ENCODE measurements at regions not wholly inside any gene's neighbourhood (a gene's known extent, or its start where the extent isn't known, plus 50 kb on each side); places are given as distances from the start of the nearest gene placed in this dataset.

DNA sequence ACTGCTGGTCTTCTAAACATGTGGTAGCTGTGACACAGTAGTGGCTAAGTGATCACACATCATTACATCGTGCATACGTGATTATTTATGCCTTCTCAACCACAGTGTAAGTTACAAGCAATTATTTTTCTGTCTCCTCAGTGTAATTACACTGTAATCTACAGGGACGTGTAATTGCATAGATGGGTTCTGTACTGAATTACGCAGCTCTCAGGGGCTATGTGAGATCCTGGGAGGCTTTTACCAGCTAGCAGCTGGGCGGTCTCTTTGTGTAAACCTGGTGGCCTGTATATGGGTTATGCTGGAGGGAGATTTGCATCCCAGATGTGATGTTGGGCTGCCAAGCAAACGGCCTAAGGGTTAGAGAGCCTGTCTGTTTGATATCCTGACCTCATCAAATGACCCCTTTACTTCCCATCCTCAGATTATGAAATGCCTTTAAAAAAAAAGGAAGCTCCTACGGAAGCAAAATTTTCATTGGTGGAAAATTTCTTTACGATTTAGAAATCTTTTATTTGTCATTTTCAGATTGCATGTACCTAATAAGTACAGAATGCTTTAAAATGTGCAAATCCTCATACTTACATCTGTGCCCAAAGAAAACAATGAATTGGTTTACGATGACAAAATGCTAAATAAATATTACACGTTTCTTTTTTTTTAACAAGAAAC is 402.8 kb upstream of the JAG1 start:
- no peak for DNase-seq (ENCODE audit: low read depth)
- no peak overlapping the region for H3K4me3 ChIP-seq (ENCODE audit: low read depth, low read length)
- TF ChIP-seq, protein P1, sequence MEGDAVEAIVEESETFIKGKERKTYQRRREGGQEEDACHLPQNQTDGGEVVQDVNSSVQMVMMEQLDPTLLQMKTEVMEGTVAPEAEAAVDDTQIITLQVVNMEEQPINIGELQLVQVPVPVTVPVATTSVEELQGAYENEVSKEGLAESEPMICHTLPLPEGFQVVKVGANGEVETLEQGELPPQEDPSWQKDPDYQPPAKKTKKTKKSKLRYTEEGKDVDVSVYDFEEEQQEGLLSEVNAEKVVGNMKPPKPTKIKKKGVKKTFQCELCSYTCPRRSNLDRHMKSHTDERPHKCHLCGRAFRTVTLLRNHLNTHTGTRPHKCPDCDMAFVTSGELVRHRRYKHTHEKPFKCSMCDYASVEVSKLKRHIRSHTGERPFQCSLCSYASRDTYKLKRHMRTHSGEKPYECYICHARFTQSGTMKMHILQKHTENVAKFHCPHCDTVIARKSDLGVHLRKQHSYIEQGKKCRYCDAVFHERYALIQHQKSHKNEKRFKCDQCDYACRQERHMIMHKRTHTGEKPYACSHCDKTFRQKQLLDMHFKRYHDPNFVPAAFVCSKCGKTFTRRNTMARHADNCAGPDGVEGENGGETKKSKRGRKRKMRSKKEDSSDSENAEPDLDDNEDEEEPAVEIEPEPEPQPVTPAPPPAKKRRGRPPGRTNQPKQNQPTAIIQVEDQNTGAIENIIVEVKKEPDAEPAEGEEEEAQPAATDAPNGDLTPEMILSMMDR (conservative IDR thresholded peaks at IDR 0.05; ENCODE audit: low read depth, low read length), result no peak

DNA sequence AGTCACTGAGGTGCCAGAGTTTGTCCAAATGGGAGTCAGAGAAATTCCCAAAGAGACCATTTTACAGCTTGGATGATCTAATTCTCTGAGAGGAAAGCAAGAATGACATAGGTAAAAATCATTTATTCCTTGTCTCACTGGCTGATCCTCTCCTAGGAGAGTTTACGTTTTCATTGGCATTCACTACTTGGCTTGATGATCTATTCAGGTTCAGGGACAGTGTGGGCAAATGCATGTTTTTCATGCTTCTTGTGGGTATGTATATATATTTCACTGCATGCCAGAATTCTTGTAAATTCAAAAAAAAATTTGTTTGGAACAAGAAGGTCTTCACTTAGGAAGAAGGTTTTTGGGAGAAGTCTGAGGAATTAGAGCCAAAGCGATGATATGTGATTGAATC is 403.4 kb upstream of the JAG1 start:
- TF ChIP-seq, protein P1 (conservative IDR thresholded peaks at IDR 0.05; ENCODE audit: low read depth, low read length), result no peak
- no peak for DNase-seq (ENCODE audit: low read depth)
- no peak overlapping the region for H3K4me3 ChIP-seq (ENCODE audit: low read depth, low read length)

DNA sequence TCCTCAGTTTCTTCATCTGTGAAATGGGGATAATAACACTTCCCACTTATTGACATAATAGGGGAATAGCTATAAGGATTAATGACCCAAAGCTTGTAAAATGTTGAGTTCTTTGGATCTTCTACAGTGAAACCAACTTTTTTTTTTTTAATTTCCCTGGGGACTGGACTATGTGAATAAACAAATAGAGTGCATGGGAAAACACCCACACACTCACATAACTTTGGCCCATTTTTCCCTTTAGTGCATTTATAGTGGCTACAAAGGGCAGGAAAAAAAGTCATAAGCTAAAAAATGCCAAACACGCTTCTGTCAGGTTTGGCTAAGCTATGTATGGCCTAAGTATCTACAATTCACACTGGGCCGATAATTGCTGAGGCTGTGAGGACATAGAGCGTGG is 406.2 kb upstream of the JAG1 start:
- DNase-seq (ENCODE audit: low read depth), result no peak
- TF ChIP-seq, protein P1 (conservative IDR thresholded peaks at IDR 0.05; ENCODE audit: low read depth, low read length), result no peak
- no peak overlapping the region for H3K4me3 ChIP-seq (ENCODE audit: low read depth, low read length)

DNA sequence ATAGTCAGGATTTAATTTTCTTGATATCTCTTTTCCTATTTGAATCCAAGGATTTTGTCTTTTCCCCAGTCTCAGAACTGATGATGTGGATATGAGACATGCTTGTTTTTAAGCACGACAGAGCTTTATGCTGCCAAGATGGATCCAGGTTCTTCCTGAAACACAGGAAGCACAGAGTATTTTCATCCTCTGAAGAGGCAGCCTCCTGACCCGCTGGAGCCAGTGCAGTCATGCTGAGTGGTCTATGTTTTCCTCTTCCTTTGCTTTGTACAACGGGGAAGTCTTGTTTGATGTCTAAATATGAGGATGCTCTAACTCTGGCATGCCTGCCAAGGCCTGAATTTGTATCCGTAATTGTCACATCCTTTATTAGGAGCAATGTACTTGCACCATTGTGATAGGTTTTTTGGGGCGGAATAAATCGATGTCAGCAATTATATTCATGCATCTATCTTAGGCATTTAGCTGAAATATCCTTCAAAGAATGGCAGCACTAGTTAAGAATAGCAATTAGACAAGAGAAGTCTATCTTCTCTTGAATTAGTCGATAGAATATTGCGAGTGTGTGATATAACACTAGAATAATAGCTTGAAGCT is 407.1 kb upstream of the JAG1 start:
- no peak for DNase-seq (ENCODE audit: low read depth)
- TF ChIP-seq, protein P1 (conservative IDR thresholded peaks at IDR 0.05; ENCODE audit: low read depth, low read length), result no peak
- no peak overlapping the region for H3K4me3 ChIP-seq (ENCODE audit: low read depth, low read length)

DNA sequence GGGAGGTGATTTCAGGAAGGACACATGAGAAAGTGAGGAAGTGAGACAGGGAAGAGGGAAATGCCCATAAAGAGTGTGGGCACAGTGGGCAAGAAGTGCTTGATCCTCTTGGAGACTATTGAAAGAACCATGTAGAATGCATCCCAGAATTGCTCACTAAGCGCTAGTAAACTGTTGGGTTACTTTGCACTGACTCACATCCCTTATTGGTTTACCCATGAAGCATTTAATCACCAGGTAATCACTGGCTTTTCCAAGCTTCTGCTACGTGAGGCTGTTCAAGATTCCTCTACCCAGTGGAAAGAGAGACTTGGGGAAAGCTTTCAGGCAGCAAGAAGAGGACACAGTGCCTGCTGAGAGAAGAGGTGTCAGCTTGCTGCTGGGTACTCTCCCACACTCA is 410.0 kb upstream of the JAG1 start:
- no peak overlapping the region for H3K4me3 ChIP-seq (ENCODE audit: low read depth, low read length)
- TF ChIP-seq, protein P1 (conservative IDR thresholded peaks at IDR 0.05; ENCODE audit: low read depth, low read length), result no peak
- DNase-seq (ENCODE audit: low read depth), result peak; percentile 22

DNA sequence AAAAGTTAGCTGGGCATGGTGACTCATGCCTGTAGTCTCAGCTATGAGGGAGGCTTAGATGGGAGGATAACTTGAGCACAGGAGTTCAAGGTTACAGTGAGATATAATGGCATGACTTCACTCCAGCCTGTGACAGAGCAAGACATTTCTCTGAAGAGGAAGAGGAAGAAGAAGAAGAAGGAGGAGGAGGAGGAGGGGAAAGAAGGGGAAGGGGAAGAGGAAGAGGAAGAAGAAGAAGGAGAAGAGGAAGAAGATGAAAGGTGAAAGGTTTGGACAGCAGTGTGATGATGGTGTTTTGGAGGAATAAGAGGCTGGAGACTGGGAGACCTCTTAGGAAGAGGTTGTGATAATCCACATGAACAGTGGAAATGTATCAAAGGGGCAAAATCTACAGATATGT is 410.7 kb upstream of the JAG1 start:
- DNase-seq (ENCODE audit: low read depth), result no peak
- H3K4me3 ChIP-seq (ENCODE audit: low read depth, low read length), result no peak overlapping the region
- TF ChIP-seq, protein P1 (conservative IDR thresholded peaks at IDR 0.05; ENCODE audit: low read depth, low read length), result no peak

DNA sequence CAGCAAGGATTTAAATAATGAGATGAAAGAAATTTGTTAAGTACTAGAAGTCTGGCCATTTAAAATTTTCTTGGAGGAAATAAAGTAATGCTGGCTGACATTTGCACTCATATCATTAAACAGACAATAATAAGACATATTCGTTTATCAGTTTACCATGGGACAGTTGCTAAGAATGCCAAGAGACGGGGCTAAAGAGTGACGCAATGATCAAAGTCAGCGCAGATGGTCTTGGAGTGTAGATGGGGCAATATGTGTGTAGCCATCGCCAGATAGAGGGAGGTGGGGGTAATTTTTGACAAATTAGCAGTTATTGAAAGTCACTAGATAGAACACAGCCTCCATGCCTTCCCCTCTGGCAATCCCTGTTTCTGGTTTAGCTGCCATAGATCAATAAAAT is 413.2 kb upstream of the JAG1 start:
- no peak overlapping the region for H3K4me3 ChIP-seq (ENCODE audit: low read depth, low read length)
- DNase-seq (ENCODE audit: low read depth), result no peak
- TF ChIP-seq, protein P1 (conservative IDR thresholded peaks at IDR 0.05; ENCODE audit: low read depth, low read length), result no peak
